GM12873 (cell line): ENCODE measurements at regions not wholly inside any gene's neighbourhood (a gene's known extent, or its start where the extent isn't known, plus 50 kb on each side); places are given as distances from the start of the nearest gene placed in this dataset.

Source experiments
- TF ChIP-seq, protein P1 (sequence below): IDR thresholded peaks from 2 replicates; pipeline ENCODE4 v1.5.1; 2012; ENCODE audit warnings: low read depth, mild to moderate bottlenecking, moderate library complexity, low read length, control low read depth; ENCODE audit not compliant: insufficient read depth; ENCODE audit errors: missing control alignments

DNA sequence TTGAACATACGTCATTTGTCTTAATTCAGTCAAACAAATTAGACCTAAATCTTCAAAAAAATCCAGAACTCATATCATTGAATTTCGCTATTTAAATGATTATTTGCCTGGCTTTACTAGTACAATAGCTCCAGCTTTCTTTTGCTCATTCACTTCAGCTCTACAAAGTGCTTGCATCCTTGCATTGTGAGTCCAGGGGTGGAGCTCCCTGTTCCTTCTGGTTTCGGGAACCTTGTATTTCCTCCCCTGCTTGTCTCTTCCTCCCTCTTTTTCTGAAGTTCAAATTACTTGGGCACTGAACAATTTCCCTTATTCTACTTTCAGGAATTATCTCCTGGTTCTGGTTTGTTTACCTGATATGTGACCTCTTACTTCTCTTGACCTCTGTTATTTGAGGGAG, 58.1 kb upstream of the KITLG start:
- TF ChIP-seq, protein P1, sequence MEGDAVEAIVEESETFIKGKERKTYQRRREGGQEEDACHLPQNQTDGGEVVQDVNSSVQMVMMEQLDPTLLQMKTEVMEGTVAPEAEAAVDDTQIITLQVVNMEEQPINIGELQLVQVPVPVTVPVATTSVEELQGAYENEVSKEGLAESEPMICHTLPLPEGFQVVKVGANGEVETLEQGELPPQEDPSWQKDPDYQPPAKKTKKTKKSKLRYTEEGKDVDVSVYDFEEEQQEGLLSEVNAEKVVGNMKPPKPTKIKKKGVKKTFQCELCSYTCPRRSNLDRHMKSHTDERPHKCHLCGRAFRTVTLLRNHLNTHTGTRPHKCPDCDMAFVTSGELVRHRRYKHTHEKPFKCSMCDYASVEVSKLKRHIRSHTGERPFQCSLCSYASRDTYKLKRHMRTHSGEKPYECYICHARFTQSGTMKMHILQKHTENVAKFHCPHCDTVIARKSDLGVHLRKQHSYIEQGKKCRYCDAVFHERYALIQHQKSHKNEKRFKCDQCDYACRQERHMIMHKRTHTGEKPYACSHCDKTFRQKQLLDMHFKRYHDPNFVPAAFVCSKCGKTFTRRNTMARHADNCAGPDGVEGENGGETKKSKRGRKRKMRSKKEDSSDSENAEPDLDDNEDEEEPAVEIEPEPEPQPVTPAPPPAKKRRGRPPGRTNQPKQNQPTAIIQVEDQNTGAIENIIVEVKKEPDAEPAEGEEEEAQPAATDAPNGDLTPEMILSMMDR = no peak

DNA sequence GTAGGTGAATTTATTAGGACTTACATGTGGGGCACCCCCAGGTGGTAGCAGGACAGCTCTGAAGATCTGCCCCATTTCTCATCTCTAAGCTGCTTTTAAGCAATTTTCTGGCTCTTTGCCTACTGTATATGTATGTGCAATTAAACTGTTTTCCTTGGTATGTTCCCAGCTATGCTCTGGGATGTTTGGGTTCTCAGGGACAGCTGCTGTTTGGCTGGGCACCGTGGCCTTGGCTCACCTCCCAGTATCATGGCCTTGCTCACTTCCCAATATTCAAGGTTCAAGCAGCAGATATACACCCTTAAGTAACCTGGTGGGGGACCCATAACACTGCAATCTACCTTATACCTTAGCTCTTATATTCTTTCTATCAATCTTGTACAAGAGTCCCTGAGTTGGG, 53.7 kb upstream of the KITLG start:
- TF ChIP-seq, protein P1 = no peak

DNA sequence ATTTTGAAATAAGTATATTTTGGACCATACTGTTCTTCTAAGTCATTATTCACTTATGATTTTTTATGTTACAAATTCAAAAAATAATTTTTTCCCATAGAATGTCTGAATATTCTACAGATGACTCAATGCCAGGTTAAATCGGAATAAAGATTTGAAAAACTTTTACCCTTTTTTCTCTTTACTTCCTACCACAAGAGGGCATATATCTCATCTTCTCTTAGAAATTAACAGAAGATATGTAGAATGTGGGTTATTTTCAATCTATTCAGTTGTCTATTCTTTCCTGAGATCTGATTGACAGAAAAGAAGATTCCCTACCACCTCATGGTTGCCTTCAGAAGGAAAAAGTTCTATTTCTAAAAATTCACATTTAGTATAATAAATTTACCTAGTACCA, 53.0 kb upstream of the KITLG start:
- TF ChIP-seq, protein P1 = no peak

DNA sequence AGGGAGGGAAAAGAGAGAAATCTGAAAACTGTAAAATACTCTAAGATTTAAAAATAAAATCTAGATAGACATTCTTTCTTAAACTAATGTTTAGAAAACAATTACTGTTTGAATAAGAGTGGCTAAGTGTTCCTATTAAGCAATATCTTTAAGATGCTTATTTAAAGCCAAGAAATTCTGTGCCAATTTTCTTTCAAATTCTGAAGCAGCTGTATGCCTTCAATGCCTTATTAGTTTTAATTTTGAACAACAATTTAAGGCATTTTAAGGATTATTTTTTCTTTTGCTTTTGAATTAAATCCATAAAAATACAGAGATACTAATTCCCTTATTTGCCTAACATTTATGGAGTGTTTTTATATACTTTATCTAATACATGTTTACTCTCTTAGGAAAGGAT, 50.3 kb upstream of the KITLG start:
- TF ChIP-seq, protein P1 = no peak
